Fibroblast of the conjunctiva (primary cell): ENCODE measurements at regions not wholly inside any gene's neighbourhood (a gene's known extent, or its start where the extent isn't known, plus 50 kb on each side); places are given as distances from the start of the nearest gene placed in this dataset.
"Not testable (repeated sequence)": the region's sequence is repeated elsewhere in the genome, so short reads cannot be mapped to it uniquely, and the experiment has no call there.

Experiments used
- DNase-seq: peaks from one replicate; pipeline ENCODE4 v3.0.0-alpha.2; 2010; ENCODE audit warnings: low read depth

DNA sequence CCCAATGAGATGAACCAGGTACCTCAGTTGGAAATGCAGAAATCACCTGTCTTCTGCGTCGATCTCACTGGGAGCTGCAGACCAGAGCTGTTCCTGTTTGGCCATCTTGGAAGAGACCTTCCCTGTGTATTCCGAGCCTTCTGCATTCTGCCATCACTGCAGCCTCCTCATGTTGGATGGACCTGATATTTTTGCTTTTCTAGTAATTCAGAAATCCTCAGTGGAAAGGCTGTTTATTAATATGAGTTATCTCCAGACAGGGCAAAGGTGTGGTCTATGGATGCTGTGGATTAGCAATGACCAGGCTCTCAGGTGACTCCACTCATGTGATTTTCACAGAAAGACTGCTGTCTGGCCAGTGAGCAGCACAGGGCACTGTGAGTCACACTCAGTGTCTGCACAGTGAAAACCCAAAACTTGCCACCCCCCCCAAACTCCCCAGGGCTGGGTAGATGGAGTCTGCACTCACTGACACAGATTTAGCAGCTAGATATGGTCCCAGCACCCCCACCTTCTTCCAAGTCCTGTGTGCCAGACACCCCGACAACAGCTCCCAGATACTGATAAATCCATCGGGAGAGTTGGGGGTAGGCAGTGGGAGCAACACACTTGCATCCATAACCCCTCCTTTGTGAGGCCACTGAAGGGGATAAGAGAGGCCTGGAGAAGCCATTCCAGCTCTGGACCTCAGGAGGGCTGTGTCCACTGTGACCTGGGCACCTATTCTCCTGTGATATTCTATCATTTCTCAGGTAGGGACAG lies 75.2 kb upstream of the TOP3B start:
- no peak for DNase-seq

DNA sequence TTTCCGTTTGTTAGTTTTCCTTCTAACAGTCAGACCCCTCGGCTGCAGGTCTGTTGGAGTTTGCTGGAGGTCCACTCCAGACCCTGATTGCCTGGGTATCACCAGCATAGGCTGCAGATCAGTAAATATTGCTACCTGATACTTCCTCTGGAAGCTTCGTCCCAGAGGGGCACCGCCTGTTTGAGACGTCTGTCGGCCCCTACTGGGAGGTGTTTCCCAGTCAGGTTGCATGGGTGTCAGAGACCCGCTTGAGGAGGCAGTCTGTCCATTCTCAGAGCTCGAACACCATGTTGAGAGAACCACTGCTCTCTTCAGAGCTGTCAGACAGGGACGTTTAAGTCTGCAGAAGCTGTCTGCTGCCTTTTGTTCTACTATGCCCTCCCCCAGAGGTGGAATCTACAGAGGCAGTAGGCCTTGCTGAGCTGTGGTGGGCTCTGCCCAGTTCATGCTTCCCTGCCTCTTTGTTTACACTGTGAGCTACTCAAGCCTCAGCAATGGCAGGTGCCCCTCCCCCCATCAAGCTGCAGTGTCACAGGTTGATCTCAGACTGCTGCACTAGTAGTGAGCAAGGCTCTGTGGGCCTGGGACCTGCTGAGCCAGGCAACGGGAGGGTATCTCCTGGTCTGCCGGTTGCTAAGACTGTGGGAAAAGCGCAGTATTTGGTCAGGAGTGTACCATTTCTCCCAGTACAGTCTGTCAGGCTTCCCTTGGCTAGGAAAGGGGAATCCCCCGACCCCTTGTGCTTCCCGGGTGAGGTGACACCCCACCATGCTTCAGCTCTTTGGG lies 74.4 kb upstream of the TOP3B start:
- DNase-seq = not testable (repeated sequence)

DNA sequence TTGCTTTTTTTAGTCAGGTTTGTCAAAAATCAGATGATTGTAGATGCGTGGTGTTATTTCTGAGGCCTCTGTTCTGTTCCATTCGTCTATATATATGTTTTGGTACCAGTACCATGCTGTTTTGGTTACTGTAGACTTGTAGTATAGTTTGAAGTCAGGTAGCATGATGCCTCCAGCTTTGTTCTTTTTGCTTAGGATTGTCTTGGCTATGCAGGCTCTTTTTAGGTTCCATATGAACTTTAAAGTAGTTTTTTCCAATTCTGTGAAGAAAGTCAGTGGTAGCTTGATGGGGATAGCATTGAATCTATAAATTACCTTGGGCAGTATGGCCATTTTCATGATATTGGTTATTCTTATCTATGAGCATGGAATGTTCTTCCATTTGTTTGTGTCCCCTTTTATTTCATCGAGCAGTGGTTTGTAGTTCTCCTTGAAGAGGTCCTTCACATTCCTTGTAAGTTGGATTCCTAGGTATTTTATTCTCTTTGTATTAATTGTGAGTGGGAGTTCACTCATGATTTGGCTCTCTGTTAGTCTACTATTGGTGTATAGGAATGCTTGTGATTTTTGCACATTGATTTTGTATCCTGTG lies 70.1 kb upstream of the TOP3B start:
- DNase-seq = not testable (repeated sequence)

DNA sequence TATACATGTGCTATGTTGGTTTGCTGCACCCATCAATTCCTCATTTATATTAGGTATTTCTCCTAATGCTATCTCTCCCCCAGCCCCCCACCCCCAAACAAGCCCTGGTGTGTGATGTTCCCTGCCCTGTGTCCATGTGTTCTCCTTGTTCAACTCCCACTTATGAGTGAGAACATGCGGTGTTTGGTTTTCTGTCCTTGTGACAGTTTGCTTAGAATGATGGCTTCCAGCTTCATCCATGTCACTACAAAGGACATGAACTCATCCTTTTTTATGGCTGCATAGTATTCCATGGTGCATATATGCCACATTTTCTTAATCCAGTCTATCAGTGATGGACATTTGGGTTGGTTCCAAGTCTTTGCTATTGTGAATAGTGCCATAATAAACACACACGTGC lies 68.4 kb upstream of the TOP3B start:
- not testable (repeated sequence) for DNase-seq

GRCh38 chr22:22050141-22050775 lies 67.7 kb upstream of the TOP3B start:
- DNase-seq = no peak

GRCh38 chr22:22049684-22050083 lies 67.1 kb upstream of the TOP3B start:
- no peak for DNase-seq

- no peak for DNase-seq
Observed at GRCh38 chr22:22048981-22049531, 66.5 kb upstream of the TOP3B start.

DNA sequence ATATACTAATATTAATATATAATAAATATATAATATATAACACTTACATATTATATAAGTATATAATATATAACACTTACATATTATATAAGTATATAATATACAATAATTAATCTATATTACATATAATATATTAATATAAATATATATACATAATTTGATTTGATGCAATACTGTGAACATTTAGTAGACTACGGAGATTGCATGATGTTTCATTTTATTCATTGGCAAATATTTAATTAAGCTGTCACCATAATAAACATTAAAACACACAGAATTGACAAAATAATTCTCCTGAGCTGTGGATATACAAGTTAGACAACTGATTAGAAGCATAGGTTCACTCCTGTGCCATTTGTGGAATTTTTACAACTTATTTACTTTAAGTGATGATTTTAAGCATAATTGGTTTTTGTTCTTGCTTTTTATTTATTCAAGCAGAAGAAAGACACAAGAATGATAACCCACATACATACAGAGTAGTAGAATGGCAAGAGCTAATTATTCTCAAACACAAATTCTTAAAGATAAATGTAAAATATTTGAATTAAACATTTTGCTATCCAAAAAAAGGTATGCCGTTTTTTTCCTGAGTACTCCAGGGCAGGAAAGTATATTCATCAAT lies 65.8 kb upstream of the TOP3B start:
- DNase-seq = no peak

GRCh38 chr22:22047776-22048175 lies 65.2 kb upstream of the TOP3B start:
- no peak for DNase-seq

GRCh38 chr22:22047266-22047665 lies 64.7 kb upstream of the TOP3B start:
- no peak for DNase-seq

GRCh38 chr22:22046370-22046769 lies 63.8 kb upstream of the TOP3B start:
- DNase-seq = no peak

- no peak for DNase-seq
Observed at GRCh38 chr22:22045571-22046335, 63.2 kb upstream of the TOP3B start.

DNA sequence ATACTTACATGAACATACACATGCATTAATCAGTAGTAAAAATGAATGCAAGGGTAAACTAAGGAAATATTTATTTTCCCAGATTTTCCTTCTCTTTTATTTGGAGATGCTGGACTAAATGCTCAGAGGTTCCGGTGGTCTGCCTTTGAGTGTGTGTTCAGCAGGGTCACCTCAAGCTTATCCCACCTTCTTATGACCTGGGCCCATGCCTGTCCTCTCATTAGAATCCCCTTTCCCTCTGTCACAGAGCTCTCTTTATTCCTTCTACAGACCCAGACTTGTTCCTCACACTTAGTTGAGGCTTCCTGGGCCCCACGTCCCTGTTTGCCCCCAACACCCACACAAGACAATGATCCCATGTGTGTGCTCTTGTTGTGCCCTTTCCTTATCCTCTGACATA lies 61.6 kb upstream of the TOP3B start:
- DNase-seq = no peak

- DNase-seq = no peak
Observed at GRCh38 chr22:22043296-22044078, 60.9 kb upstream of the TOP3B start.

DNA sequence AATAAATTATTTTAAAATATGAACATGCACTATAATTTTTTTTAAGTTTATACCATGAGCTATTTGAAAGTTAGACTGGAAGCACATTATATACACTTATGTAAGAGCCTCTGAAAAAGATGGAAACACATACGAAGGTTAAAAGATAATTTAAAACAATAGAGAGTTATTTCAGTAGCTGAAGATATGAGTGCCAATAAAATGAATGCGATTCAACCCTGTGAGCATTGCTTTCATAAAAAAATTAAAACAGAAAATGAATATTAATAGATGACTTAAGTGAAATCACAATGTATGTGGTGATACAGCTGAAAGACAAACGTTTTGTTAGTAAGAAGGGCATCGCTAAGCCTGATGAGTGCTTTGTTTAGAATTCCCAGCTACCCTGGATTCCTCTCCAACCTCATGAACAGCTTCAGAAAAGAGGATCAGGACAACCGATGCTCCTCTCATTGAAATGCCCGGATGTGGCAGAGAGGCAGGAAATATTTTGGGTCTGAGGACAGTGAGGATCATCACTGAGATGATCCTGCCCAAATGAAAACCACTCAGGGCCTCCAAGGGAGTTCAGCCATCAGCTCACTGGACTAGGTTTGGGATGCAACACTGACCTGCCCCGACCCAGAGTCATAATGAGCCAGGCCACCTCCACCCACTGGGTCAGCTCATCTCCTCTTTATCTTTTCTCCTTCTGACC lies 60.2 kb upstream of the TOP3B start:
- no peak for DNase-seq

GRCh38 chr22:22042009-22042408 lies 59.4 kb upstream of the TOP3B start:
- no peak for DNase-seq

GRCh38 chr22:22040908-22041307 lies 58.3 kb upstream of the TOP3B start:
- no peak for DNase-seq

- no peak for DNase-seq
Observed at GRCh38 chr22:22040472-22040871, 57.9 kb upstream of the TOP3B start.

GRCh38 chr22:22039286-22040074 lies 56.9 kb upstream of the TOP3B start:
- no peak for DNase-seq
